ENCODE measurements at regions not wholly inside any gene's neighbourhood (a gene's known extent, or its start where the extent isn't known, plus 50 kb on each side); places are given as distances from the start of the nearest gene placed in this dataset.

DNA sequence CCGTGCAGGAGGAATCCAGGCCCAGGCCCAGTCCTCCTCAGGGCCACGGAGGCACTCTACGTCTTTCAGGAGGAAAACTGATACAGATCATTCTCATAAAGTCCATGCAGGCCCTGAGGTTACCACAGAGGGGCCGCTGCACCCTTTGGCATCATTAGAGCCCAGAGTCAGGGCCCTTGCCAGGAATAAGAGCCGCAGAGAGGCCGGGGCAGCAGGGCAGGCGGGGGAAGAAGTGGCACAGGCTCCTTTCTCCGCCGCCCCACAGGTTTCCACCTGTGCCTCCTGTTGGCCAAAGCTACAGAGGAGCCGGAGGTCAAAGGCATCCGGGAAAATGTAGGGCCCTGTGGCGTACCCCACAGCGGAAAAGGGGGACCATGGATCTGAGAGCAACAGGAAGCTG lies 366.6 kb upstream of the SHH start:
- H3K27me3 ChIP-seq (replicated peaks in 1 of 4; ENCODE audit: control extremely low read depth in 1 of 4, control insufficient read depth in 3 of 4, insufficient read depth in 4 of 4, low read length in 3 of 4) = no peaks in the 10 kb centered on the region
- no peak overlapping the region for H3K4me2 ChIP-seq (replicated peaks; ENCODE audit: low read depth, low read length, poor library complexity, severe bottlenecking)
- Mint-ChIP-seq H3K9me3 (ENCODE audit: insufficient read depth) (no peaks in the 10 kb centered on the region), H3K27ac (no peak overlapping the region), H3K27me3 (peaks cover 6% of the 10 kb centered on the region), H3K4me3 (no peak overlapping the region), H3K4me1 (no peaks in the 10 kb centered on the region)
- ATAC-seq (ENCODE audit: low read depth) (no peak), DNase-seq (no peak)
- H3K4me3 ChIP-seq (ENCODE audit: control extremely low read depth in 1 of 5, extremely low read depth in 1 of 5, insufficient read depth in 1 of 5, low read depth in 2 of 5, low read length in 4 of 5) = no peak overlapping the region
- TF ChIP-seq EZH2 (IDR thresholded peaks at IDR 0.05; ENCODE audit: borderline replicate concordance, insufficient read depth, low read depth, low read length, poor library complexity, severe bottlenecking) = no peak
- TF ChIP-seq, protein P1, sequence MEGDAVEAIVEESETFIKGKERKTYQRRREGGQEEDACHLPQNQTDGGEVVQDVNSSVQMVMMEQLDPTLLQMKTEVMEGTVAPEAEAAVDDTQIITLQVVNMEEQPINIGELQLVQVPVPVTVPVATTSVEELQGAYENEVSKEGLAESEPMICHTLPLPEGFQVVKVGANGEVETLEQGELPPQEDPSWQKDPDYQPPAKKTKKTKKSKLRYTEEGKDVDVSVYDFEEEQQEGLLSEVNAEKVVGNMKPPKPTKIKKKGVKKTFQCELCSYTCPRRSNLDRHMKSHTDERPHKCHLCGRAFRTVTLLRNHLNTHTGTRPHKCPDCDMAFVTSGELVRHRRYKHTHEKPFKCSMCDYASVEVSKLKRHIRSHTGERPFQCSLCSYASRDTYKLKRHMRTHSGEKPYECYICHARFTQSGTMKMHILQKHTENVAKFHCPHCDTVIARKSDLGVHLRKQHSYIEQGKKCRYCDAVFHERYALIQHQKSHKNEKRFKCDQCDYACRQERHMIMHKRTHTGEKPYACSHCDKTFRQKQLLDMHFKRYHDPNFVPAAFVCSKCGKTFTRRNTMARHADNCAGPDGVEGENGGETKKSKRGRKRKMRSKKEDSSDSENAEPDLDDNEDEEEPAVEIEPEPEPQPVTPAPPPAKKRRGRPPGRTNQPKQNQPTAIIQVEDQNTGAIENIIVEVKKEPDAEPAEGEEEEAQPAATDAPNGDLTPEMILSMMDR (IDR thresholded peaks at IDR 0.05) = no peak
- no peak overlapping the region for H3K9ac ChIP-seq (ENCODE audit: low read length)
- H4K20me1 ChIP-seq (ENCODE audit: control insufficient read depth, insufficient read depth, low read length, poor library complexity, severe bottlenecking) = no peaks in the 10 kb centered on the region
- H3K27ac ChIP-seq (ENCODE audit: low read length in 2 of 2) = no peak overlapping the region
- H3K79me2 ChIP-seq (ENCODE audit: control insufficient read depth, insufficient read depth, low read length) = no peaks in the 10 kb centered on the region
- intact Hi-C loops (cut with micrococcal nuclease) = no loop called here
- H2AFZ ChIP-seq (ENCODE audit: insufficient read depth, low read depth, low read length, poor library complexity, severe bottlenecking) = no peak overlapping the region
- no peaks in the 10 kb centered on the region for H3K36me3 ChIP-seq (replicated peaks in 1 of 2; ENCODE audit: control extremely low read depth in 1 of 2, control insufficient read depth in 1 of 2, extremely low read depth in 1 of 2, insufficient read depth in 2 of 2, low read length in 1 of 2)
- 91% methylated on average over 12 of the region's 13 CpGs for WGBS (ENCODE audit: insufficient coverage)
- H3K4me1 ChIP-seq (ENCODE audit: control insufficient read depth in 2 of 2, insufficient read depth in 2 of 2, low read length in 2 of 2) = no peaks in the 10 kb centered on the region
- ChIA-PET CTCF (no interaction called here), POLR2A (no interaction called here)
- H3K9me3 ChIP-seq (ENCODE audit: control extremely low read depth in 1 of 3, control insufficient read depth in 2 of 3, insufficient read depth in 1 of 3, low read length in 2 of 3) = peaks cover 0 to 2% (median 0%) of the 10 kb centered on the region in 3 donors

DNA sequence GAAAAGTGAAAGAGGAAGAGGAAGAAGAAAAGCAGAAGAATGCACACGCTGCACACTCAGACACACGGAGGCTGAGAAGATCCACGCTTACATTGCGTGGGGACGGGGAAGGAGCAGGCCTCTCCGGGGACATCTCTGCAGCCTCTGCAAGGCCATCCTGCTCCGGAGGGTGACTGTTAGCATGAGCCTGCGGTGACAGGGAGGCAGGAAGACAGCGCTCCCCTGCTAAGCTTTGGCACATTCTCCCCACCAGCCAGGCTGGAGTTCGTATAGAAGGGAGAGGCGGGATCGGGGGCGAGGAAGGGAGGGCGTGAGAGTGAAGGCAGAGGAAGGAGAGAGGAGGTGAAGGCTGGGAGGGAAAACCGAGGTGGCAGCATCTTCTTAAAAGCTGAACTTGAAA lies 366.0 kb upstream of the SHH start:
- peaks cover 0 to 2% (median 0%) of the 10 kb centered on the region in 3 donors for H3K9me3 ChIP-seq (ENCODE audit: control extremely low read depth in 1 of 3, control insufficient read depth in 2 of 3, insufficient read depth in 1 of 3, low read length in 2 of 3)
- Mint-ChIP-seq H3K4me3 (no peak overlapping the region), H3K27me3 (peaks cover 6% of the 10 kb centered on the region), H3K9me3 (ENCODE audit: insufficient read depth) (no peaks in the 10 kb centered on the region), H3K4me1 (no peaks in the 10 kb centered on the region), H3K27ac (no peak overlapping the region)
- WGBS (ENCODE audit: insufficient coverage) = 41% methylated on average over 13 of the region's 15 CpGs
- no peaks in the 10 kb centered on the region for H3K4me1 ChIP-seq (ENCODE audit: control insufficient read depth in 2 of 2, insufficient read depth in 2 of 2, low read length in 2 of 2)
- H3K79me2 ChIP-seq (ENCODE audit: control insufficient read depth, insufficient read depth, low read length) = no peaks in the 10 kb centered on the region
- H3K36me3 ChIP-seq (replicated peaks in 1 of 2; ENCODE audit: control extremely low read depth in 1 of 2, control insufficient read depth in 1 of 2, extremely low read depth in 1 of 2, insufficient read depth in 2 of 2, low read length in 1 of 2) = no peaks in the 10 kb centered on the region
- no peak overlapping the region for H3K9ac ChIP-seq (ENCODE audit: low read length)
- H2AFZ ChIP-seq (ENCODE audit: insufficient read depth, low read depth, low read length, poor library complexity, severe bottlenecking) = no peak overlapping the region
- no peak overlapping the region for H3K27ac ChIP-seq (ENCODE audit: low read length in 2 of 2)
- no peaks in the 10 kb centered on the region for H3K27me3 ChIP-seq (replicated peaks in 1 of 4; ENCODE audit: control extremely low read depth in 1 of 4, control insufficient read depth in 3 of 4, insufficient read depth in 4 of 4, low read length in 3 of 4)
- intact Hi-C loops (cut with micrococcal nuclease) = no loop called here
- DNase-seq = no peak
- H3K4me2 ChIP-seq (replicated peaks; ENCODE audit: low read depth, low read length, poor library complexity, severe bottlenecking) = no peak overlapping the region
- ChIA-PET CTCF (no interaction called here), POLR2A (no interaction called here)
- no peak for ATAC-seq (ENCODE audit: low read depth)
- H4K20me1 ChIP-seq (ENCODE audit: control insufficient read depth, insufficient read depth, low read length, poor library complexity, severe bottlenecking) = no peaks in the 10 kb centered on the region
- TF ChIP-seq EZH2 (IDR thresholded peaks at IDR 0.05; ENCODE audit: borderline replicate concordance, insufficient read depth, low read depth, low read length, poor library complexity, severe bottlenecking) = no peak
- TF ChIP-seq, protein P1 (IDR thresholded peaks at IDR 0.05) = no peak
- H3K4me3 ChIP-seq (ENCODE audit: control extremely low read depth in 1 of 5, extremely low read depth in 1 of 5, insufficient read depth in 1 of 5, low read depth in 2 of 5, low read length in 4 of 5) = no peak overlapping the region

Measured in B cell (primary cell).